MCF 10A (cell line): ENCODE measurements at regions not wholly inside any gene's neighbourhood (a gene's known extent, or its start where the extent isn't known, plus 50 kb on each side); places are given as distances from the start of the nearest gene placed in this dataset.
A peak's percentile ranks its signal among the peaks of the same experiment; 100 is the strongest.

Experiments
- BruUV-seq: library from RNA; stranded (reverse); fragments of 400-500 nt; replicated peaks from 2 replicates; lab custom pipeline; 2021; lab: Mats Ljungman, UMichigan
- CTCF ChIA-PET: fragments of 300-600 bp; sonication (Branson Sonifier 250); formaldehyde crosslinking; extraction: SDS; loops from one replicate; lab custom pipeline; 2021; ENCODE audit warnings: antibody characterized with exemption, inconsistent platforms; lab: Yijun Ruan, JAX
- POLR2A ChIA-PET: fragments of 300-600, 350-650 bp; sonication (Branson Sonifier 250); formaldehyde crosslinking; extraction: SDS; loops from one replicate; lab custom pipeline; 2020; ENCODE audit warnings: antibody characterized with exemption, inconsistent platforms; lab: Yijun Ruan, JAX
- DNase-seq: peaks from one replicate; pipeline ENCODE4 v3.0.0-alpha.2; 2018; ENCODE audit not compliant: unreplicated experiment
- H3K27ac Mint-ChIP-seq: one replicate; pipeline ENCODE4 v1.8.0; 2022; ENCODE audit warnings: mild to moderate bottlenecking, low read depth, mixed read lengths; ENCODE audit not compliant: unreplicated experiment
- H3K27me3 Mint-ChIP-seq: one replicate; pipeline ENCODE4 v1.8.0; 2022; ENCODE audit warnings: mixed read lengths; ENCODE audit not compliant: insufficient read depth, unreplicated experiment
- H3K36me3 Mint-ChIP-seq: one replicate; pipeline ENCODE4 v1.8.0; 2022; ENCODE audit warnings: mild to moderate bottlenecking, moderate library complexity, mixed read lengths; ENCODE audit not compliant: insufficient read depth, unreplicated experiment
- H3K4me1 Mint-ChIP-seq: one replicate; pipeline ENCODE4 v1.8.0; 2022; ENCODE audit warnings: mixed read lengths; ENCODE audit not compliant: insufficient read depth, unreplicated experiment
- H3K4me3 Mint-ChIP-seq: one replicate; pipeline ENCODE4 v1.8.0; 2022; ENCODE audit warnings: mild to moderate bottlenecking, moderate library complexity, mixed read lengths; ENCODE audit not compliant: unreplicated experiment
- H3K9me3 Mint-ChIP-seq: one replicate; pipeline ENCODE4 v1.8.0; 2022; ENCODE audit warnings: mixed read lengths; ENCODE audit not compliant: unreplicated experiment
- intact Hi-C: fragments of 100-400 bp; cut with micrococcal nuclease; formaldehyde crosslinking; loops from 2 replicates; pipeline ENCODE4 v1.14.1; 2022
- TF ChIP-seq, protein P1 (sequence below): fragments of 200-600 bp; IDR thresholded peaks from one replicate; pipeline ENCODE4 v1.8.0; 2022; ENCODE audit warnings: antibody characterized with exemption, mild to moderate bottlenecking; ENCODE audit not compliant: unreplicated experiment

DNA sequence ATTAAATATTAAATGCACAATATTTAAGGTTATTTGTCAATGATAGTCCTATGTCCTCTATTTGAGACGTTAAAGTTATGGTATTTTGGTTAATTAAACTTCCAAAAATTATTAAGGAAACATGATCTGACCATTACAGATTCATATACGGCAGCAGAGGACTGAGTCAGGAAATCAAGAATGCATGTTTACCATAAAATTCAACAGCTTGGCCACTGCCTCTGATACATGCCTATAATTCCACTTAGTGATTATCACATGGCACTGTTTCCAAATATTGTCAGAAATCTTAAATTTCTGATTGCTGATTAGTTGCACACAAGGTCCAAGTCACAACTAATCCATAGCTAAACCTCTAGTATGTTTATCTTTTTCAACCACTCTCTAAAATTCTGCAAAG is 232.2 kb upstream of the UGT8 start:
- TF ChIP-seq, protein P1, sequence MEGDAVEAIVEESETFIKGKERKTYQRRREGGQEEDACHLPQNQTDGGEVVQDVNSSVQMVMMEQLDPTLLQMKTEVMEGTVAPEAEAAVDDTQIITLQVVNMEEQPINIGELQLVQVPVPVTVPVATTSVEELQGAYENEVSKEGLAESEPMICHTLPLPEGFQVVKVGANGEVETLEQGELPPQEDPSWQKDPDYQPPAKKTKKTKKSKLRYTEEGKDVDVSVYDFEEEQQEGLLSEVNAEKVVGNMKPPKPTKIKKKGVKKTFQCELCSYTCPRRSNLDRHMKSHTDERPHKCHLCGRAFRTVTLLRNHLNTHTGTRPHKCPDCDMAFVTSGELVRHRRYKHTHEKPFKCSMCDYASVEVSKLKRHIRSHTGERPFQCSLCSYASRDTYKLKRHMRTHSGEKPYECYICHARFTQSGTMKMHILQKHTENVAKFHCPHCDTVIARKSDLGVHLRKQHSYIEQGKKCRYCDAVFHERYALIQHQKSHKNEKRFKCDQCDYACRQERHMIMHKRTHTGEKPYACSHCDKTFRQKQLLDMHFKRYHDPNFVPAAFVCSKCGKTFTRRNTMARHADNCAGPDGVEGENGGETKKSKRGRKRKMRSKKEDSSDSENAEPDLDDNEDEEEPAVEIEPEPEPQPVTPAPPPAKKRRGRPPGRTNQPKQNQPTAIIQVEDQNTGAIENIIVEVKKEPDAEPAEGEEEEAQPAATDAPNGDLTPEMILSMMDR = no peak
- no TSS peak for BruUV-seq
- H3K4me1 Mint-ChIP-seq = peaks cover 2% of the 10 kb centered on the region
- ChIA-PET CTCF (interaction anchor here (0.7 kb wide), 1 partner anchor 146 kb away, joined by 3 read pairs; no protein-coding TSS in a partner anchor), POLR2A (no interaction called here)
- no peak overlapping the region for H3K4me3 Mint-ChIP-seq
- H3K27me3 Mint-ChIP-seq = no peaks in the 10 kb centered on the region
- no peaks in the 10 kb centered on the region for H3K36me3 Mint-ChIP-seq
- no peak overlapping the region for H3K27ac Mint-ChIP-seq
- no peak for DNase-seq
- no peaks in the 10 kb centered on the region for H3K9me3 Mint-ChIP-seq
- intact Hi-C loops = no loop called here

DNA sequence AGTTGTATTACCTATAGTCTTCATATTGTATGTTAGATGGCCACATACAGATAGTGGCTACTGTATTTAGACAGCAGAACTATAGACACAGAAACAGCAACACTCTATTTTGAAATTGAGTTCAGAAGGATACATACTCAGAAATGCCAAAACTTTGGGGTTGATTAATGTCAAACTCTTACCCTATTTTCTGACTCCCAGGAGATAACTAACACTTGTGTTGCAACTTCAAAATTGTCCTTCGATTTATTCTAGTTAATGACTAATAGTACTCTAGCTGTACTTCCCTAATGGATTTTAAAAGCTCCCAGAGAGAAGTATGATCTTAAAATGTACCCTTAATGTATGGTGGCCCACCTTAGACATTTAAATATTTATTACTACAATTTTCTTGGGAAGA is 229.9 kb upstream of the UGT8 start:
- Mint-ChIP-seq H3K4me3 (no peak overlapping the region), H3K36me3 (peaks cover 7% of the 10 kb centered on the region), H3K27ac (no peak overlapping the region), H3K9me3 (no peaks in the 10 kb centered on the region), H3K27me3 (no peaks in the 10 kb centered on the region), H3K4me1 (no peaks in the 10 kb centered on the region)
- no peak for DNase-seq
- CTCF ChIA-PET = no interaction called here
- no TSS peak for BruUV-seq
- TF ChIP-seq, protein P1 = no peak
- POLR2A ChIA-PET = interaction anchor here (0.8 kb wide), 1 partner anchor 231 kb away, joined by 3 read pairs; no protein-coding TSS in a partner anchor
- intact Hi-C loops = no loop called here

DNA sequence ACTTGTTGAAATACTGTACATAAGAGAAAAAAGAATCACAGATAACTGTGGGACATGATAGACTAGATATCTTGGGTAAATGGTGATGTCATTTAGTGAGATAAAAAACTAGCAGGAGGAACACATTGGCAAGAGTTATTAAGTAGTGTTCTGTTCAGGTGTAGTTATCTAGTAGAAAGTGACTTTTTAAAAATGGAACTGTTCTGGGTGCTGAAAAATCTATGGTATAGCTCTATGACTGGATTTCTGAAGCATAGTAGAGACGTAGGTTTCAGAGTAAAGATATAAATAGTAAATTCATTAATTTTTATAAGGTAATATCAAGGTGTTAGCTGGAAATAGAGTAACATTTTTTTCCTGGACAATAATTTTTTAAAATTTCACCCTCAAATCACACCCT is 225.1 kb upstream of the UGT8 start:
- ChIA-PET POLR2A (interaction anchor here (0.7 kb wide), 1 partner anchor 20 kb away, joined by 3 read pairs; no protein-coding TSS in a partner anchor), CTCF (interaction anchor here (1.2 to 1.3 kb wide), 2 partner anchors 11 to 590 kb away, joined by 3 to 8 read pairs; no protein-coding TSS in a partner anchor)
- TF ChIP-seq, protein P1 = no peak
- Mint-ChIP-seq H3K36me3 (peaks cover 7% of the 10 kb centered on the region), H3K9me3 (no peaks in the 10 kb centered on the region), H3K27me3 (no peaks in the 10 kb centered on the region), H3K4me3 (no peak overlapping the region), H3K27ac (no peak overlapping the region), H3K4me1 (no peaks in the 10 kb centered on the region)
- no TSS peak for BruUV-seq
- intact Hi-C loops = loop anchor here (10.0 kb wide), 2 partner anchors 169 to 469 kb away; no protein-coding TSS in a partner anchor
- DNase-seq = no peak

DNA sequence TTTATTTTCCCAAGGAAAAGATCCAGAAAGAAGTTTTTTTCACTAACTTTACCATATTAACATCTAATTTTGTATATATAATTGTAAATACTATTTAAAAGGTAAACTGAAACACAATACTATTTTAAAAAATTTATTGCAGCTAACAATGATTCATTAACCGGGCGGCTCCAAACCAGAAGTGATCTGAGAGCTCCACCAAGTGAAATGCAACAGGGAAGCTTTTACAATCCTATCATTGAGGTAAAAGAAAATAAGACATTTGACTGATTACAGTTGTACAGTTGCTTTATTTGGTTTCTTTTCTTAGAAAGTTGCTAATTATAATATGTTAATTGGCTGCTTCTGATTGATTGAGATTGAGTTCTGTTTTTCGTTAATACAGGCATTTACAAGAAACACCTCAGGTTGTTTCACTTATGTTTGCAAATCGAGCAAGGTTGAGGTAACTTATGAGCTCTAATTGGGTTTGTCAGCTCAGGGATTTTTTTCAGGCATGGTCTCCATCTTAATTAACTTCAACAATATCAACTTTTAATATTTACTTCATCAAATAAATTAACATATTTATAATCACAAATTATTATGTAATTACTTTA is 220.2 kb upstream of the UGT8 start:
- no peaks in the 10 kb centered on the region for H3K4me1 Mint-ChIP-seq
- TF ChIP-seq, protein P1 = peak; percentile 70
- H3K27me3 Mint-ChIP-seq = no peaks in the 10 kb centered on the region
- BruUV-seq = no TSS peak
- no peak overlapping the region for H3K27ac Mint-ChIP-seq
- H3K9me3 Mint-ChIP-seq = no peaks in the 10 kb centered on the region
- peak; percentile 55 for DNase-seq
- H3K4me3 Mint-ChIP-seq = no peak overlapping the region
- CTCF ChIA-PET = interaction anchor here (0.6 to 2.2 kb wide), 26 partner anchors 10 to 1099 kb away, joined by 3 to 31 read pairs (median 4); no protein-coding TSS in a partner anchor
- POLR2A ChIA-PET = interaction anchor here (0.8 to 2.0 kb wide), 8 partner anchors 9 to 983 kb away, joined by 3 to 11 read pairs (median 4); partner anchors contain the start of gene ARSJ
- H3K36me3 Mint-ChIP-seq = peaks cover 1% of the 10 kb centered on the region
- intact Hi-C loops = loop anchor here (1.0 to 10.0 kb wide), 9 partner anchors 174 to 1083 kb away; partner anchors contain the start of genes ARSJ and CAMK2D
